CD4-positive, alpha-beta T cell treated with Interferon gamma for 1 hour (primary cell): ENCODE measurements at regions not wholly inside any gene's neighbourhood (a gene's known extent, or its start where the extent isn't known, plus 50 kb on each side); places are given as distances from the start of the nearest gene placed in this dataset.

Source experiments
- DNase-seq: peaks from one replicate; pipeline ENCODE4 v3.0.0-alpha.2; 2020

DNA sequence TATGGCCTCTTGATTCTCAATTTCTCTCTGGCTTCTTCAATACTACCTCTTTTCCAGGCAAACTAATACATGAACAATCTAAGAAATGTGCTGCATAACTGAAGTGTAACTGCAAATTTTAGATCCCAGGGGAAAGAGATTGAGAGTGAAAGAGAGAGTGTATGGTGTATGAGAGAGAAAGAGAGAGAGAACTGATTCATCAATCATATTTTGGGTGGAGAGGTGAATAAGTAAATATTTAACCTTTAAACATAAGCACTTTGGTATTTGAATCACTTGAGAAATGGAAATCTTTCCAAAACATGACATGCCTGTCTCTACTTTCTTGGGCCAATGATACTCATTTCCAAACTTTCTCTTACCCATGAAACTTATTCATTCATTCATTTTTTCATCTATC lies 147.2 kb upstream of the DIPK2B start:
- no peak for DNase-seq

DNA sequence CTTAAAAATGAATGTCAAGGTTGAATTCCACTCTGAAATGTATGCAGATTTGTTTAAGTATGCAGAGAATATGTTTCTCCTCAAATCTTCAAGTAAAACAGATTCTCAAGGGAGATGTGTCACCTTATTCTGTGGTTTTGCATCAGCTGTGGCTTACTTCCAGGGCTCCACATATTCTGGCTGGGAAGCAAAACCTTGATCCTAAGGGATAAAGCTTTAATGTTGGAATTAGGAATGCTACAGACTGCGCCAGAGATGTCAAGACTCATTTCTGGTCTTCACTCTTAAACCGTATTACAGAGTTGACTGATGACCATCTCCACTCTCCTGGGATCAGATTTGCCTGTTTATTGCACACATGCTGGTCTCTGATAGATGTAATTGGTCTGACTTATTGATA lies 143.9 kb upstream of the DIPK2B start:
- DNase-seq = no peak

DNA sequence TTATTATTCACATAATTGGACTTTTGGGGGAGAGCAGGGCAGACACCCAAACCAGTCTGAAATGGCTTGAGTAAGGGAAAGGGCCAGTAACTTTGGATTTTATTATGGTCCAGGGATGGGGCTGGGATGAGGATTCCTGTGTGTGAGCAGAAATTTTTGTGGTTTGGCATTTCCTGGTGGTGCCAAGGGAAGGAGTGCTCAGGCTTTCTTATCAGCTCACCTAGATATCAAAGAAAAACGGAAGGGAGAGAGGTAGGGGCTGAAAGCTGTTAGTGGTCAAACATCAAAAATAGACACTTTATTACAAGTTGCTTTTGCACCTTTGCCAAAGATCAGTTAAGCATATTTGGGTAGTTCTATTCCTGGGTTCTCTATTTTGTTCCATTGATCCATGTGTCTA lies 128.5 kb upstream of the DIPK2B start:
- DNase-seq = no peak

DNA sequence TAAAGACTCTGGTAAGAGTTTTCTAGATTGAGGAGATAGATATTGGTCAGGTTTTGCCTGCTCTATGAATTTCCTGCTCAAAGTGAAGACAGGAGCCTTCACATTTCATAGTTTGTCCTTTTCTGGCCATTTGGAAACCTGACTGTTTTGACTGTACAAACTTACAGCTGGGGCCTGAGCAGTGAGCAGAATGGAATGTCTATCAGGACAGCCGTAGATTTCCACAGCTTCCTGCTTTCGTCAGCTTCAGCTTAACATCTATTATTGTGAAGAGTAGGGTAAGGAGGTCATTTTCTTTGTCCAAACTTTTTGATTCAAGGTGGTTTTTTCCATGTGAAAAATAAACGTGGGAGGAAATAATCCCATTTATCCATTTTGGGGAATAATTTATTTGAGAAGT lies 124.3 kb upstream of the DIPK2B start:
- DNase-seq = no peak

DNA sequence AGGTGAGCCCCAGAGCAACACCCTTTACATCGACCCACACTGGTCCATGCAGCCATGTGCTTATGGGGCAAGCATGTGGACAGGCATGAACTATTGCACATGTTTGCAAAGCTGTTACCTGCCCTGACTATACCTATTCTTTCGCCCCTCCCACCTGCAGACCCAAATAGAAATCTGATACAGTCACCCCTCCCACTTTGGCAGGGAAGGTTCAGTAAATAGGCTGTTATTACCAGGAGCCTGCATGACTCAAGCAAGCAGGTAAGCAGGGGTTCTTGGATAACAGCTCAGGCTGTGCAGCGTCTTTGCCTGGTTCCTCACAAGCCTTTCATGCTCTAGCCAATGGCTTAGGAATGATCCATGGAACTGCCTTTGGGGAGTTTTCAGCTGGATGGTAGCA lies 122.7 kb upstream of the DIPK2B start:
- DNase-seq = no peak

DNA sequence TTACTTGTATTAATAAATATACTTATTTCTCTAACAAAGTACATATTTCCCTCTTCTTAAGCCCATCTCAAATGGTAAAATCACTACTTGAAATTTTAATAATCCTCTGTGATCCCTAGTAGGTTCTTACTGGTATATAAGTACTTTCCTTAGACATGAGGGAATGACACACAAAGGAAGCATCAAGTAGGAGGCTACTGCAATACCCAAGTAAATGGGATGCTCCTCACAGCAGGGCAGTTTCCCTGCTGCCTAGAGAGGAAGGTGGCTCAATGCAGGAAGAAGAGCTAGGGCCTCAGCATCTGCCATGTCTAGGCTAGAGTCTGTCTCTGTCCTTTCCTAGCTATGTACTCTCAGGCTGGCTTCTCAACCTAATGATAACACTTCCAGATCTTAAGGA lies 122.1 kb upstream of the DIPK2B start:
- DNase-seq = no peak

DNA sequence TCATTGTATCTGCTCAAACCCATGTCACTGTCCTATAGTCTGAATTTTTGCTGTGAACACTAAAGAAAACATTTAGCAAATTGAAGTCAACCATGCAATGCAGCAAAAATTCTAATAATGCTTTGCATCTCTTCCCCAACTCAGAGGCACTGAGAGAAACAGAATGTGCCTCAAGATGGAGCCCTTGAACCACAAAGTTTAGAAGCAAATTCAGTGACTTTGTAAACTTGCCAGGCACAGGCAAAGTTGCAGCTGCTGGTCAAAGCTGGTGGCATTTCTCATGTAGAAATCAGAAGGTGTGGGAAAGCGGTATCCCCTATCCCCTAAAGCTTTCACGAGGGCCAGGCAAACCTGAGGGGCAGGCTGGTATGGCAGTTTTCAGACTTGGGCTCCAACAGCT lies 121.7 kb upstream of the DIPK2B start:
- no peak for DNase-seq

DNA sequence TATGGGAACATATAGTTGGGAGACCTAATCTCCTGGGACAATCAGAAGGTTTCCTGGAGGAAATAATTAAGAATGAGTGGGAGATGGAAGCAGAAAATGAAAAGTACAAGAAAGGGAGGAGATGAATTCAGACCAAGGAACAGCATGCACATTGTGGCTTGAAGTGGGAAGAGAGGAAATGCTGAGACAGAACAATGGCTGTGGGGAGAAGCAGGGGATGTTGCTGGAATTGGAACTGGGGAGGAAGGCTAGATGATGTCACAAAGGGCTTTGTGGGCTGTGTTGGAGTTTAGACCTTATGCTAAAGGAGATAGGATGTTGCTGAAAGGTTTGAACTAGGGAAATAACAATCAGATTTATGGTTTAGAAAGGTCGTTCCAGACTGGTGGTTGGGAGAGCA lies 119.5 kb upstream of the DIPK2B start:
- DNase-seq = no peak

DNA sequence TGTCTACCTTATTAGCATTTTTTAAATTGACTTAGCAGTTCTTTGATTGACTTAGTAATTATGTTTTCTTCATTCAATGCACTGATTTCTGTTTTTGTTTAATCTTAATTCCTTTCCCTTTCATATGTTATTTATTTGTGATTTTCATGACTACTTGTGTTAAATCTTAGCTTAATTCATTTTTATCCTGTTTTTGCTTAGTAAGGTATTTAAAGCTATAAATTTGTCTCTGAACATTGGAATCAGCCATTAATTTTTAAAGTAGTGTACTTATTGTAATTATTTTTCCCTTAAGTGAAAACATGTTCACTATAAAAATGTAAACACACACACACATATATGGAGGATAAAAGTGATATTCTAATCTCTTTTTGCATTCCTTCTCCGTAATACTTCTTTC lies 109.1 kb upstream of the DIPK2B start:
- no peak for DNase-seq

DNA sequence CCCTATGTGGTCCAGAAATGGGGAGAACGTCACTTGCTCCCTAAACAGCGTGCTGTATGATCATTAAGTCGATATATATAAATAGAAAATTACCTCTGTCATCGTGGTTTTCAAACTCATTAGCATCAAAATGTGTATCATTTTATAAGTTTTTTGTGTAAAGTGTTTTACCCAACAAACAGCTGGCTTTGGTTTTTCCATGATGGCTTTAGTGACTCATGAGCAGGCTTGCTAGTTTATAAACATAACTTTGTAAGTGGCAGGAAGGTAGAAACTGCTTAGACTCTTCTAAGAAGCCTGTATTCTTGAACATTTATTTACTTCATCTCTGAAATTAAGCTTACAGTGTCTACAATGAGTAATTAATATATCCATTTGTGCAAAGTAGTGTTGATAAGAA lies 108.4 kb upstream of the DIPK2B start:
- DNase-seq = no peak

DNA sequence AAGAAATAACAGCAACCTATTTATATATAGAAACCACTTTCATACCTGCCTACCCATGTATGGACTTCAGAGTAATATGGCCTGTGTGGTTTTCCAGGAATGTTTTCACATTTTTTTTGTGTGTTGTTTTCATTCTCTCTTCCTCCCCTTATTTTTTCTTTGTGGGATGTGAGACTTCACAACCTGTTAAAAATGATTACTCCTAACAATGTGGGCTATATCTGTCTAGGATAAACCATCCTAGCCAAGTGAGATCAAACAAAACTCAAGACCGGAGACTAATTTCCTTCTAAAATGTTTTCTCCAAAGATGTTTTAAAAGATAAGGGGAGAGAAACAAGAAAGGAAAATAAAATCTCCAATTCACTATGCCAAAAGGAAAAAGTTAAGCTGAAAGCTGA lies 106.1 kb upstream of the DIPK2B start:
- no peak for DNase-seq

DNA sequence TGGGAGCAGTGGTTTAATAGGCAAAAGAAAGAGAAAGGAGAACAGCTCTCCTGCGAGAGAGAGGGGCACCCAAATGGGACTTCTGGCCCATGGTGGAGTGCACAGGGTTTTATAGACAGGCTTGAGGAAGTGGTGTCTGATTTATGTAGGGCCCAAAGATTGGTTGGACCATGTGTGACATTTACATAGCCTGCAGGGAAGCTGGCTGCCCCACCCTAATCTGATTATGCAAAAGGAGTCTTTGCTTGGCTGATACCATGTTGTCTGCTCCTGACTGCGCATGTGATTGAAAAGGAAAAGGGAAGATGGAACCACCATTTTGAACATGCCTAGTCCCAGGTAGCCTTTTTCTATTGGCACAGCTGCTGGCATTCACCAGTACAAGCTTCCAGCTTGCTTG lies 100.0 kb upstream of the DIPK2B start:
- DNase-seq = no peak

DNA sequence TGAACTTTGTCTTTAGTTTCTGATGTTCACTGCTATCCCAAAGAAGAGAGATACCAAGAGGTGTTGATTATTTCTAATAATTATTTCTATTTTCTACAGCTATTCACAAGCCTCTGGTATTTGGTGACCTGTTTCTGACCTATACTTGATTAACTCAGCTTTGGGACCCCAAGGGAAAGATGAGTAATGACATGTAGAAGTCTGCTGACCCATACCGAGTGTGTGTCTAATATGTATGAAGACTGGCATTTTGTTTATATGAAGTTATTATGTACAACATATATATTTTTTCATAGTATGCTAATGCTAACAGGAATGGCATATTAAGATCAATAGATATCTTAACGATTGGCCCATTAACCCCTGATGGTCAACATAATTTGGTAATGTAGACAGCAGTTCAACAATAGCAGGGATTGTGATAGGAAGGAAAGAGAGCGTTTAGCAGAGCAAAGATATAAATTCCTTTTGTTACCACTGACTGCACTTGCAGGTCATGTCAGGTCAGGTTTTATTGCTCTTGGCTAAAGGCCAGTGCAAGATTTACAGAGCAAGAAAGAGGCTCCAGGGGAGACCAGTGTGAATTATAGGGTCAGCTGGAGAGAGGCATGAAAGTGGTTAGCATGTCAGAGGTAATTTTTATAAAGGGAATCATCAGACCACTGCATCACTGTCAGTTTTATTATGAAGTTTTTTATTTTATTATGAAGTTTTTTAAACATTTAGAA lies 94.7 kb upstream of the DIPK2B start:
- DNase-seq = no peak

DNA sequence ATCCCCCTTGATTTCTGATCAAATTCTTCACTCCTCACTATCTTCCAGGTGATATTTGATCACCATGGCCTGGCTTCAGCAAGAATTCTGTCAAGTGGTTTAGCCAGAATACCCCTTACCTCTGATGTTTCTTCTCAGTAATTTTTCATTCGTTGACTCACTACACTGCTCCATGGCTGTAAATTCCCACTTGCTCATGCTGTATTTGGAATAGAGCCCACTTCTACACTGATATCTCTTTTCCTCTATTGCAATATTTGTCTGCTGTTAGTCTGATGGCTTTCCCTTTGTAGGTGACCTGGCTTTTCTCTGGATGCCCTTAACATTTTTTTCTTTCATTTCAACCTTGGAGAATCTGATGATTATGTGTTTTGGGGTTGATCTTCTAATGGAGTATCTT lies 73.9 kb upstream of the DIPK2B start:
- DNase-seq = no peak

DNA sequence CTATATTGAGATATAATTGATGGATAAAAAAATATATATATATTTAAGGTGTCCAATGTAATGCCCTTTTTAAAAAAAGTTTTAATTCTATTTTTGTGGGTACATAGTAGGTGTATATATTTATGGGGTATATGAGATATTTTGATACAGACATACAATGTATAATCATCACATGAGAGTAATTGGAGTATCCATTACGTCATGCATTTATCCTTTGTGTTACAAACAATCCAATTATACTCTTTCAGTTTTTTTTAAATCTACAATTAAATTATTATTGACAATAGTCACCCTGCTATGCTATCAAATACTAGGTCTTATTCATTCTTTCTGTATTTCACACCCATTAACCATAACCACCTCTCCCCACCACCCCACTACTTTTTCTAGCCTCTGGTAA lies 66.3 kb upstream of the DIPK2B start:
- no peak for DNase-seq

DNA sequence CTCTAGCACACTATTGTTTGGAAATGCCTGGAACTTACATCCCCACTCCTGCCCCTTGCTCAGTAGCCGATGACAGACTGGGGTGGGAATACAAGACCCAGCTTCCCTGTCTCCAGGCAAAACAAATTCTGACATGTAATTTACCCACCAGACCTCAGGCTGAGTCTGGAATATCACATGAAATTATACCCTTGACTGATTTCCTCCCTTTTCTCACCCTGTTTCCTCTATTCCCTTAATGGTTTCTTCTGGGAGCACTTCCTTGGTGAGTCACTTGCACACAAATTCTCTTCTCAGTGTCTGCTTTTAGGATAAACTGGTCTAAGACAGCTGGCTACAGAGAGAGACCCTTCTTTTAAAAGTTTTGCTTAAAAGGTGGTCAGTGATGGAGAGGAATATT lies 65.8 kb upstream of the DIPK2B start:
- no peak for DNase-seq

DNA sequence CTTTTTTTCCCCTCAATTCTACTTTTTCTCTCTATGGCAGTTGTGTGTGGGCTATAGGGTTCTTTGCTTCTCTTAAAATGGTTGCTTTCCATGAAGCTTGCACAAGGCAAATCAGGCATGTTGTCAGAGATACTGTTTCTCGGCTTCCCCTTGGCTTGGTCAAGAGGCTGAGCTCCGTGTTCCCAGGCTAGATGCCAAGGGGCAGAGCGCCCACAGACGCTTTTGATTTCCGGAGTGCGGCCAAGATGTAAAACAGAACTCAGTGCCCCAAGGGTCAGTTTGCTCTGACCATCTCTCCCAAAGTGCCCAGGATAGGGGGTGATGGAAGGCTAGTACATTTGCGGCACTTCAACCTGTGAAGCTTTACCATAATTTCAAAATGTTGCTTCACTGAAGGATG lies 64.2 kb upstream of the DIPK2B start:
- no peak for DNase-seq

DNA sequence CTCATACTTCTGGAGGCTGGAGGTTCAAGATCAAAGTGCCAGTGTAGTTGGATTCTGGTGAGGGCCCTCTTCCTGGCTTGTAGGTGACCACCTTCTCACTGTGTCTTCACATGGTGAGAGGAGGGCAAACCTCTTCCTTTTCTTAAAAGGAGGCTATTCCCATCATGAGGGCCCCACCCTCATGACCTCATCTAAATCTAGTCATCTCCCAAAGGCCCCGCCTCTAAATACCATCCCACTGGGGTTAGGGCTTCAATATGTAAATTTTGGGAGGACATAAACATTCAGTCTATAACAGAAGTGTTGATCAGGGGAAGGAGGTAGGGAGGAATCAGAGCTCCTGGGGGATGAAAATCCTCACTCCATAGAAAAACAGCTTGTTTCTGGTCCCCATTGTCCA lies 60.8 kb upstream of the DIPK2B start:
- DNase-seq = no peak

DNA sequence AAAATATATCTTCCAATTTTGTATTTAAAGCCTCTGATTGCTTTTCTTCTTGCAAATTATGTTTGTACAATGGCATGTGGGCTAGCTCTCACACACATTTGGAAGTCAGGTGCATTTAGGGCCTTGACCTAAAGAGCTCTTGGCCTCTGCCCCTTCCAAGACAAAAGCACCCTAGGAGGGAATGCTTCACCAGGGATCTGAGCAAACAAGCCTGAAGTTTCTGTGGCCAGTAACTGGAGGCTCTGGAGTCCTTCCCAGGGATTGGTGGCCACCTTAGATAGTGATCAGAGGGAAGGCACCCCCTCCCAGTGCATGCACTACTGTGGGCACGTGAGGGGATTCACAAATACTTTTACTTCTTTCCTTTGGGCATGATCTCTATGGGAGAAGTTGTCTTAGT lies 60.3 kb upstream of the DIPK2B start:
- no peak for DNase-seq

DNA sequence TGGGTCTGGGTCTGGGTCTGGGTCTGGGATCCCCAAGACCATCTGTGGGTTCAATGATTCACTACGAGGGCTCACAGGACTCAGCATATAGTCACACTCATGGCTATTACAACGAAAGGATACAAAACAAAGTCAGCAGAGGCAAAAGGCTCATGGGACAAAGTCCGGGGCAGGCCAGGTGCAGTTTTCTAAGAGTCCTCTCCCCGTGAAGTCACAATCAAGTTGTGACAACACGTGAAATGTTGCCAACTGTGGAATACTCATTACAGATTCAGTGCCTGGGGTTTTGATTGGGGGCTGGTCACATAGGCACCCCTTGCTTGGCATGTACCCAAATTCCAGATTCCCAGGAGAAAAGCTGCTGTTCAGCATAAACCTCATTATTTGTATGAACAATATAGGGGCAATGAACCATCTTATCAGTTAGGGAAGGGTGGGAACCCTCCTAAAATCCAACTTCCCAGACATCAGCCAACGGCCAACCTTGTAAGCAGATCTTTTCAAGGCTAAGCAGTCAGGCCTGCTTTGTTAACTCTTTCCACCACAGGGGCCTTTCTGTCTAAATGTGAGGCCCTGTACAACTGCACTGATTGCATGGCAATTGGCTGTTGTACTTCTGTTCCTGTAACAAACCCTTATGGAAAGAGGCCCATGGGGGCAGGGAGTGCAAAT lies 58.2 kb upstream of the DIPK2B start:
- no peak for DNase-seq
